OCI-LY3 (cell line): ENCODE measurements at regions not wholly inside any gene's neighbourhood (a gene's known extent, or its start where the extent isn't known, plus 50 kb on each side); places are given as distances from the start of the nearest gene placed in this dataset.

Experiments used
- H2AFZ ChIP-seq: fragments of 200-600, 300-600 bp; shearing (Covaris generic); 2 replicates; pipeline ENCODE4 v1.6.0; 2014; ENCODE audit warnings: antibody characterized with exemption, low read depth, low read length
- H3K27ac ChIP-seq: fragments of 200-600, 300-600 bp; sonication (generic); 2 replicates; pipeline ENCODE4 v1.5.1; 2014; ENCODE audit warnings: mild to moderate bottlenecking, low read length, moderate library complexity, mixed read lengths
- H3K27me3 ChIP-seq: fragments of 200-600, 300-600 bp; sonication (generic); 2 replicates; pipeline ENCODE4 v1.6.1; 2014; ENCODE audit warnings: low read depth, low read length, mixed read lengths
- H3K36me3 ChIP-seq: fragments of 200-600, 300-600 bp; sonication (generic); replicated peaks from 2 replicates; pipeline ENCODE3; 2014; ENCODE audit warnings: low read depth, low read length, mixed read lengths
- H3K4me1 ChIP-seq: fragments of 300-600, 200-600 bp; sonication (generic); 2 replicates; pipeline ENCODE4 v1.6.1; 2014; ENCODE audit warnings: low read length, mixed read lengths
- H3K4me2 ChIP-seq: fragments of 200-600, 300-600 bp; sonication (generic); 2 replicates; pipeline ENCODE4 v1.6.1; 2014; ENCODE audit warnings: low read length, mixed read lengths
- H3K4me3 ChIP-seq: fragments of 300-600, 200-600 bp; sonication (generic); 2 replicates; pipeline ENCODE4 v1.5.1; 2014; ENCODE audit warnings: antibody characterized with exemption, mild to moderate bottlenecking, low read length, moderate library complexity
- H3K79me2 ChIP-seq: fragments of 300-600, 200-600 bp; shearing (Covaris generic); 2 replicates; pipeline ENCODE4 v1.6.1; 2014; ENCODE audit warnings: mild to moderate bottlenecking, low read length, mixed read lengths
- H3K9ac ChIP-seq: fragments of 300-600, 200-600 bp; shearing (Covaris generic); 2 replicates; pipeline ENCODE4 v1.6.0; 2014; ENCODE audit warnings: mild to moderate bottlenecking, low read length, moderate library complexity
- H3K9me3 ChIP-seq: fragments of 200-600, 300-600 bp; shearing (Covaris generic); 2 replicates; pipeline ENCODE4 v1.6.1; 2014; ENCODE audit warnings: low read length, mixed read lengths; ENCODE audit not compliant: insufficient read depth
- H4K20me1 ChIP-seq: fragments of 200-600, 300-600 bp; sonication (generic); 2 replicates; pipeline ENCODE4 v1.6.1; 2016; ENCODE audit warnings: low read length, mixed read lengths; ENCODE audit not compliant: insufficient read depth
- CTCF ChIP-seq: fragments of 200-600, 300-600 bp; sonication (generic); IDR thresholded peaks from 2 replicates; pipeline ENCODE4 v1.5.1; 2014; ENCODE audit warnings: antibody characterized with exemption, low read length, low read depth
- EZH2phosphoT487 ChIP-seq: fragments of 200-600 bp; shearing (Covaris generic); IDR thresholded peaks from 2 replicates; pipeline ENCODE4 v1.6.1; 2018; ENCODE audit warnings: antibody characterized with exemption, mixed run types, low read depth

DNA sequence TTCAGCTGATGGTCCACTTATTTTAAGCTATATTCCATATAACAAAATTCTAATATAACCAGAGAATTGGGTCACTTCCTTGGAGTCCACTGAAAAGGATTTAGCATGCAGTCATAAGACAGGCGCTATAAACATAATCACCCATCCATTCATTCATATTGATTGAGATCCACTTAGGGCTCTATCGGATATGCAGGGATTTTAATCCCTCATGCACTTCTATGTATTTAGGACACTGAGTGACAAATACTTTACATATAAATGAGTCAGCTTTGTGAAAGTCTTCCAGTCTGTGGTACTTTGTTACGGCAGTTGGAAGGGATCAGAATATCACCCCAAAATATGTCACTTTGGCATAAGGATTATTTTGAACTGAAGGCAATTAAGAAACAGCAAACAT, 127.3 kb upstream of the ZNF608 start:
- Histone ChIP-seq H3K27me3 (no peaks in the 10 kb centered on the region), H3K9me3 (no peaks in the 10 kb centered on the region), H3K79me2 (no peaks in the 10 kb centered on the region), H4K20me1 (no peaks in the 10 kb centered on the region), H2AFZ (no peak overlapping the region), H3K4me2 (no peak overlapping the region), H3K4me1 (no peaks in the 10 kb centered on the region), H3K9ac (no peak overlapping the region), H3K36me3 (no peaks in the 10 kb centered on the region), H3K27ac (no peak overlapping the region), H3K4me3 (no peak overlapping the region)
- TF ChIP-seq EZH2phosphoT487, result no peak
- TF ChIP-seq CTCF, result no peak

- TF ChIP-seq EZH2phosphoT487, result no peak
- TF ChIP-seq CTCF, result no peak
- Histone ChIP-seq H3K36me3 (no peaks in the 10 kb centered on the region), H3K4me1 (no peaks in the 10 kb centered on the region), H4K20me1 (no peaks in the 10 kb centered on the region), H3K79me2 (no peaks in the 10 kb centered on the region), H3K9ac (no peak overlapping the region), H3K4me2 (no peak overlapping the region), H3K27me3 (no peaks in the 10 kb centered on the region), H3K9me3 (no peaks in the 10 kb centered on the region), H3K4me3 (no peak overlapping the region), H3K27ac (no peak overlapping the region), H2AFZ (no peak overlapping the region)
Observed at GRCh38 chr5:124876566-124876965, 130.1 kb upstream of the ZNF608 start.

- H3K4me2 ChIP-seq, result no peak overlapping the region
- no peaks in the 10 kb centered on the region for H3K9me3 ChIP-seq
- no peak overlapping the region for H2AFZ ChIP-seq
- no peaks in the 10 kb centered on the region for H3K4me1 ChIP-seq
- H3K36me3 ChIP-seq, result no peaks in the 10 kb centered on the region
- no peak overlapping the region for H3K4me3 ChIP-seq
- H3K27me3 ChIP-seq, result no peaks in the 10 kb centered on the region
- H3K9ac ChIP-seq, result no peak overlapping the region
- TF ChIP-seq EZH2phosphoT487 (no peak), CTCF (no peak)
- H4K20me1 ChIP-seq, result no peaks in the 10 kb centered on the region
- H3K79me2 ChIP-seq, result no peaks in the 10 kb centered on the region
- H3K27ac ChIP-seq, result no peak overlapping the region
Observed at GRCh38 chr5:124876983-124877382, 130.5 kb upstream of the ZNF608 start.

DNA sequence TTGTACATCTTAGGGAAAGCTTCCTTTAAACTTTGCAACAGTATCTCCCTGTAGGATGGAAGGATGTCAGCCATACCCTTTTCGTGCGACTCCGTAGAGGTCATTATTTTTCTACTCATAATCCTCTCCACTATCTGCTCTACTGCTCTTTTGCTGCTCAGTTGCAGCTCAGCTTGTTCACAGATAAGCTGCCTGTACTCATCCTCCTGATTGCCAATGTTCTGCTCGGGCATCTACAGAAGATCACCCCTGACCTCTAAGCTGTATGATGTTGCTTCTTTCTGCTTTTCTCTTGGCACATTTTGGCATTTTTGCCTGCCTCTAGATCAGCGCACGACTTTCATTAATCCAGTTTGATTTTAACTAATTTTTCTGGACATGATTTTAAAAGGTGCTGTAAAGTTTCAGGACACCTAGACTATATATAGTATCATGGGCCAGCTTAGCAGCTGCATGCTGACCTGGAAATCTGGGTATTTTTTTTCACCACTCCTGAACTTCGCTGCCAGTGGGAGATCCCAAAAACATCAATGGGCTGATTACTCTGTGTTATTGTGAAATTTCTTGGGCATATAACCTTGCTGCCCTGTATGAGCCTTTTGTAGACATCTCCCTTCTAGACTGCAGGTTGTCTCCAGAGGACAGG, 131.2 kb upstream of the ZNF608 start:
- Histone ChIP-seq H3K4me1 (no peaks in the 10 kb centered on the region), H3K27ac (no peak overlapping the region), H4K20me1 (no peaks in the 10 kb centered on the region), H3K36me3 (no peaks in the 10 kb centered on the region), H3K27me3 (no peaks in the 10 kb centered on the region), H3K79me2 (no peaks in the 10 kb centered on the region), H2AFZ (no peak overlapping the region), H3K9ac (no peak overlapping the region), H3K4me3 (no peak overlapping the region), H3K9me3 (no peaks in the 10 kb centered on the region), H3K4me2 (no peak overlapping the region)
- TF ChIP-seq EZH2phosphoT487 (no peak), CTCF (no peak)
